ENCODE measurements at regions not wholly inside any gene's neighbourhood (a gene's known extent, or its start where the extent isn't known, plus 50 kb on each side); places are given as distances from the start of the nearest gene placed in this dataset.

DNA sequence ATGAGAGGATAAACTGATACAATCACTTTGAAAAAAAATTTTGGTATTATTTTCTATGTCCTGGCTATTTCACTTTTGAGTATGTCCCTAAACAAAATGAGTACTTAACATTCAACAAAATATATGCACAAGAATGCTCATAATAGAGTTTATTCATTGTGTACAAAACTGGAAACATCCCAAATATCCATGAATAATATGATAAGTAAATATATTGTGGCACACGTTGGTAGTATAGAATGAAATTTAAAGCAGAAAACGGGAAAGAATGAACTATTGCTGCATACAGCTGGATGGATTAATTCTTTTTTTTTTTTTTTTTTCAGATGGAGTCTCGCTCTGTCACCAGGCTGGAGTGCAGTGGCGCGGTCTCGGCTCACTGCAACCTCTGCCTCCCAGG, 725.2 kb downstream of the LTN1 start:
- Histone ChIP-seq H3K9me3 (ENCODE audit: low read depth, low read length, poor library complexity, severe bottlenecking) (no peaks in the 10 kb centered on the region), H3K4me1 (ENCODE audit: insufficient read depth, low read length, poor library complexity, severe bottlenecking) (no peaks in the 10 kb centered on the region), H3K27me3 (replicated peaks; ENCODE audit: insufficient read depth, low read depth, low read length, poor library complexity) (no peaks in the 10 kb centered on the region), H3K27ac (ENCODE audit: low read depth, low read length, poor library complexity, severe bottlenecking) (no peak overlapping the region), H3K36me3 (ENCODE audit: insufficient read depth, low read length, poor library complexity, severe bottlenecking) (no peaks in the 10 kb centered on the region), H3K4me3 (ENCODE audit: low read depth, low read length, poor library complexity, severe bottlenecking) (no peak overlapping the region)
- ChIA-PET CTCF (no interaction called here), POLR2A (ENCODE audit: low non-redundant PET) (no interaction called here)
- no peak for TF ChIP-seq EZH2 (IDR thresholded peaks at IDR 0.05; ENCODE audit: borderline replicate concordance, low read depth, low read length, poor library complexity, severe bottlenecking)
- TF ChIP-seq, protein P1, sequence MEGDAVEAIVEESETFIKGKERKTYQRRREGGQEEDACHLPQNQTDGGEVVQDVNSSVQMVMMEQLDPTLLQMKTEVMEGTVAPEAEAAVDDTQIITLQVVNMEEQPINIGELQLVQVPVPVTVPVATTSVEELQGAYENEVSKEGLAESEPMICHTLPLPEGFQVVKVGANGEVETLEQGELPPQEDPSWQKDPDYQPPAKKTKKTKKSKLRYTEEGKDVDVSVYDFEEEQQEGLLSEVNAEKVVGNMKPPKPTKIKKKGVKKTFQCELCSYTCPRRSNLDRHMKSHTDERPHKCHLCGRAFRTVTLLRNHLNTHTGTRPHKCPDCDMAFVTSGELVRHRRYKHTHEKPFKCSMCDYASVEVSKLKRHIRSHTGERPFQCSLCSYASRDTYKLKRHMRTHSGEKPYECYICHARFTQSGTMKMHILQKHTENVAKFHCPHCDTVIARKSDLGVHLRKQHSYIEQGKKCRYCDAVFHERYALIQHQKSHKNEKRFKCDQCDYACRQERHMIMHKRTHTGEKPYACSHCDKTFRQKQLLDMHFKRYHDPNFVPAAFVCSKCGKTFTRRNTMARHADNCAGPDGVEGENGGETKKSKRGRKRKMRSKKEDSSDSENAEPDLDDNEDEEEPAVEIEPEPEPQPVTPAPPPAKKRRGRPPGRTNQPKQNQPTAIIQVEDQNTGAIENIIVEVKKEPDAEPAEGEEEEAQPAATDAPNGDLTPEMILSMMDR (conservative IDR thresholded peaks at IDR 0.05; ENCODE audit: low read depth, low read length), result no peak
- intact Hi-C loops (cut with micrococcal nuclease; ENCODE audit: unreplicated experiment), result no loop called here
- no peak for DNase-seq (ENCODE audit: low spot score)
- BruUV-seq (replicated peaks), result no TSS peak

DNA sequence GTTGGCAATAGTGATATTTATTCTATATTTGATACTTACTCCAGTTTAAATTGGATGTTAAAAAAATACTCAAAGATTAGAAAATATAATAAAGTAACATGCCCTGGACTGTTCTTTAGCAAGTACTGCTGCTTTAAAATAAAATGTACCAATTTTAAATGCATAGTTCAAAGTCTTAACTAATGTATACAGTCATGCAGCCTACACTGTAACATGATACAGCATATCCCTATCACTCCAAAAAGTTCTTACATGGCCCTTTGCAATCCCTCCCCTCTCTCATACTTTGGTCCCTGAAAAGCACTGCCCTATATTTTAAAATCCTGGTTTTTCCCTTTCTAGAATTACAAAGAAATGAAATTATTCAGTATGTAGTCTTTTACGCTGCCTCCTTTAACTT, 726.6 kb downstream of the LTN1 start:
- Histone ChIP-seq H3K27ac (ENCODE audit: low read depth, low read length, poor library complexity, severe bottlenecking) (no peak overlapping the region), H3K36me3 (ENCODE audit: insufficient read depth, low read length, poor library complexity, severe bottlenecking) (no peaks in the 10 kb centered on the region), H3K4me3 (ENCODE audit: low read depth, low read length, poor library complexity, severe bottlenecking) (no peak overlapping the region), H3K9me3 (ENCODE audit: low read depth, low read length, poor library complexity, severe bottlenecking) (no peaks in the 10 kb centered on the region), H3K27me3 (replicated peaks; ENCODE audit: insufficient read depth, low read depth, low read length, poor library complexity) (no peaks in the 10 kb centered on the region), H3K4me1 (ENCODE audit: insufficient read depth, low read length, poor library complexity, severe bottlenecking) (no peaks in the 10 kb centered on the region)
- TF ChIP-seq, protein P1 (conservative IDR thresholded peaks at IDR 0.05; ENCODE audit: low read depth, low read length), result no peak
- no peak for TF ChIP-seq EZH2 (IDR thresholded peaks at IDR 0.05; ENCODE audit: borderline replicate concordance, low read depth, low read length, poor library complexity, severe bottlenecking)
- POLR2A ChIA-PET (ENCODE audit: low non-redundant PET), result no interaction called here
- CTCF ChIA-PET, result no interaction called here
- no TSS peak for BruUV-seq (replicated peaks)
- no peak for DNase-seq (ENCODE audit: low spot score)
- intact Hi-C loops (cut with micrococcal nuclease; ENCODE audit: unreplicated experiment), result no loop called here

DNA sequence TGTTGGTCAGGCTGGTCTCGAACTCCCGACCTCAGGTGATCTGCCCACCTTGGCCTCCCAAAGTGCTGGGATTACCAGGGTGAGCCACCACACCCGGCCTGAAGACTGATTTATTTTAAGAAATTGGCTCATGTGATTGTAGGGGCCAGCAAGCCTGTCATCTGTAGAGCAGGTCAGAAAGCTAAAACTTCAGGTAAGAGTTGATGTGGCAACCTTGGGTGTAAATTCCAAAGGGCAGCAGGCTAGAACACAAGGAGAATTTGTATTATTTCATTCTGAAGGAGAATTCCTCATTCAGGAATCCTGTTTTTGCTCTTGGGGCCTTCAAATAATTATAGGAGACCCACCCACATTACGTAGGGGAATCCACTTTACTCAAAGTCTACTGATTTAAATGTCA, 728.7 kb downstream of the LTN1 start:
- Histone ChIP-seq H3K9me3 (ENCODE audit: low read depth, low read length, poor library complexity, severe bottlenecking) (no peaks in the 10 kb centered on the region), H3K27me3 (replicated peaks; ENCODE audit: insufficient read depth, low read depth, low read length, poor library complexity) (no peaks in the 10 kb centered on the region), H3K4me1 (ENCODE audit: insufficient read depth, low read length, poor library complexity, severe bottlenecking) (no peaks in the 10 kb centered on the region), H3K27ac (ENCODE audit: low read depth, low read length, poor library complexity, severe bottlenecking) (no peak overlapping the region), H3K36me3 (ENCODE audit: insufficient read depth, low read length, poor library complexity, severe bottlenecking) (no peaks in the 10 kb centered on the region), H3K4me3 (ENCODE audit: low read depth, low read length, poor library complexity, severe bottlenecking) (no peak overlapping the region)
- BruUV-seq (replicated peaks), result no TSS peak
- TF ChIP-seq EZH2 (IDR thresholded peaks at IDR 0.05; ENCODE audit: borderline replicate concordance, low read depth, low read length, poor library complexity, severe bottlenecking), result no peak
- TF ChIP-seq, protein P1 (conservative IDR thresholded peaks at IDR 0.05; ENCODE audit: low read depth, low read length), result no peak
- intact Hi-C loops (cut with micrococcal nuclease; ENCODE audit: unreplicated experiment), result no loop called here
- no peak for DNase-seq (ENCODE audit: low spot score)
- CTCF ChIA-PET, result no interaction called here
- POLR2A ChIA-PET (ENCODE audit: low non-redundant PET), result no interaction called here

Data from A673 (cell line).